ENCODE measurements at regions not wholly inside any gene's neighbourhood (a gene's known extent, or its start where the extent isn't known, plus 50 kb on each side); places are given as distances from the start of the nearest gene placed in this dataset.

- no peak for TF ChIP-seq CTCF (conservative IDR thresholded peaks at IDR 0.05; ENCODE audit: low read length)
- no peak for TF ChIP-seq EZH2phosphoT487 (IDR thresholded peaks at IDR 0.05; ENCODE audit: borderline replicate concordance, low read depth, low read length)
Observed at GRCh38 chr2:189951791-189952535, 110.6 kb downstream of the MSTN start.

Measured in OCI-LY7 (cell line).